H9 (cell line): ENCODE measurements at regions not wholly inside any gene's neighbourhood (a gene's known extent, or its start where the extent isn't known, plus 50 kb on each side); places are given as distances from the start of the nearest gene placed in this dataset.

ENCODE experiments used
- DNase-seq: peaks from one replicate; pipeline ENCODE4 v3.0.0-alpha.2; 2017
- H2AFZ ChIP-seq: one replicate; pipeline ENCODE4 v1.6.1; 2013; ENCODE audit warnings: mild to moderate bottlenecking, low read length, control low read depth, moderate library complexity
- H2AK5ac ChIP-seq: 2 replicates; pipeline ENCODE4 v1.6.1; 2013; ENCODE audit warnings: low read length, control low read depth, mixed read lengths; ENCODE audit not compliant: insufficient read length
- H2BK120ac ChIP-seq: one replicate; pipeline ENCODE4 v1.6.1; 2013; ENCODE audit warnings: low read depth, mild to moderate bottlenecking, low read length, control low read depth, inconsistent platforms; ENCODE audit not compliant: poor library complexity, severe bottlenecking
- H2BK12ac ChIP-seq: 2 replicates; pipeline ENCODE4 v1.6.1; 2013; ENCODE audit warnings: low read length, control low read depth, mixed read lengths, low read depth; ENCODE audit not compliant: insufficient read length
- H2BK15ac ChIP-seq: 2 replicates; pipeline ENCODE4 v1.6.1; 2013; ENCODE audit warnings: low read depth, low read length, control low read depth
- H2BK20ac ChIP-seq: one replicate; pipeline ENCODE4 v1.6.1; 2013; ENCODE audit warnings: low read depth, mild to moderate bottlenecking, low read length, control low read depth, inconsistent platforms; ENCODE audit not compliant: poor library complexity, severe bottlenecking
- H2BK5ac ChIP-seq: 2 replicates; pipeline ENCODE4 v1.6.1; 2013; ENCODE audit warnings: low read length, control low read depth, mixed read lengths; ENCODE audit not compliant: insufficient read length
- H3K14ac ChIP-seq: 2 replicates; pipeline ENCODE4 v1.6.1; 2013; ENCODE audit warnings: low read length, control low read depth; ENCODE audit not compliant: insufficient read depth
- H3K18ac ChIP-seq: 2 replicates; pipeline ENCODE4 v1.6.1; 2013; ENCODE audit warnings: low read depth, mild to moderate bottlenecking, mixed read lengths, low read length, control low read depth; ENCODE audit not compliant: insufficient read length
- H3K23ac ChIP-seq: 2 replicates; pipeline ENCODE4 v1.6.1; 2013; ENCODE audit warnings: low read length, control low read depth, mixed read lengths, low read depth; ENCODE audit not compliant: insufficient read length
- H3K23me2 ChIP-seq: 2 replicates; pipeline ENCODE4 v1.6.1; 2013; ENCODE audit warnings: low read depth, mild to moderate bottlenecking, mixed read lengths, low read length, control low read depth; ENCODE audit not compliant: insufficient read length, poor library complexity, severe bottlenecking
- H3K27ac ChIP-seq: 2 replicates; pipeline ENCODE4 v1.5.1; 2013; ENCODE audit warnings: low read length, control low read depth, mixed read lengths, low read depth; ENCODE audit not compliant: insufficient read length
- H3K27me3 ChIP-seq: 2 replicates; pipeline ENCODE4 v1.6.1; 2013; ENCODE audit warnings: low read length, control low read depth, inconsistent platforms; ENCODE audit not compliant: insufficient read depth
- H3K4ac ChIP-seq: 2 replicates; pipeline ENCODE4 v1.6.1; 2013; ENCODE audit warnings: low read depth, mild to moderate bottlenecking, control low read depth, inconsistent platforms, low read length, moderate library complexity
- H3K4me1 ChIP-seq: 2 replicates; pipeline ENCODE4 v1.6.1; 2013; ENCODE audit warnings: low read length, control low read depth, inconsistent platforms; ENCODE audit not compliant: insufficient read depth
- H3K4me2 ChIP-seq: 2 replicates; pipeline ENCODE4 v1.6.1; 2013; ENCODE audit warnings: low read length, control low read depth, mixed read lengths; ENCODE audit not compliant: insufficient read length, insufficient read depth
- H3K56ac ChIP-seq: 2 replicates; pipeline ENCODE4 v1.6.1; 2013; ENCODE audit warnings: low read depth, mild to moderate bottlenecking, mixed read lengths, low read length, control low read depth; ENCODE audit not compliant: insufficient read length
- H3K79me1 ChIP-seq: 2 replicates; pipeline ENCODE4 v1.6.1; 2013; ENCODE audit warnings: low read depth, mild to moderate bottlenecking, moderate library complexity, low read length, control low read depth, inconsistent platforms; ENCODE audit not compliant: insufficient read depth, poor library complexity, severe bottlenecking
- H3K79me2 ChIP-seq: 2 replicates; pipeline ENCODE4 v1.6.1; 2013; ENCODE audit warnings: low read length, control low read depth, inconsistent platforms; ENCODE audit not compliant: insufficient read depth
- H3K9ac ChIP-seq: 2 replicates; pipeline ENCODE4 v1.6.1; 2013; ENCODE audit warnings: low read length, control low read depth, mixed read lengths; ENCODE audit not compliant: insufficient read length; ENCODE audit errors: extremely low read depth
- H3K9me3 ChIP-seq: one replicate; pipeline ENCODE4 v1.6.1; 2013; ENCODE audit warnings: low read depth, low read length, inconsistent platforms; ENCODE audit not compliant: control insufficient read depth
- H3T11ph ChIP-seq: one replicate; pipeline ENCODE4 v1.6.1; 2013; ENCODE audit warnings: mild to moderate bottlenecking, low read length, control low read depth, inconsistent platforms
- H4K20me1 ChIP-seq: one replicate; pipeline ENCODE4 v1.6.1; 2013; ENCODE audit not compliant: control insufficient read depth, insufficient read length, insufficient read depth
- H4K5ac ChIP-seq: 2 replicates; pipeline ENCODE4 v1.6.1; 2013; ENCODE audit warnings: low read depth, mild to moderate bottlenecking, mixed read lengths, low read length, control low read depth; ENCODE audit not compliant: insufficient read length
- H4K8ac ChIP-seq: replicated peaks from 2 replicates; pipeline ENCODE4 v1.6.1; 2013; ENCODE audit warnings: low read length, control low read depth, mixed read lengths, low read depth; ENCODE audit not compliant: insufficient read length
- H4K91ac ChIP-seq: 2 replicates; pipeline ENCODE4 v1.6.1; 2013; ENCODE audit warnings: low read depth, mild to moderate bottlenecking, moderate library complexity, mixed read lengths, low read length, control low read depth; ENCODE audit not compliant: insufficient read length
- H3K27ac Mint-ChIP-seq, 3 experiments: 2 replicates in 2 of 3; 3 replicates in 1 of 3; pipeline ENCODE4 v1.8.0; 2020 to 2021; ENCODE audit warnings: mixed read lengths in 3 of 3, mild to moderate bottlenecking in 1 of 3, moderate library complexity in 1 of 3
- H3K27me3 Mint-ChIP-seq: 2 replicates; pipeline ENCODE4 v1.8.0; 2021; ENCODE audit warnings: low read depth, mild to moderate bottlenecking, moderate library complexity, mixed read lengths
- H3K36me3 Mint-ChIP-seq, 3 experiments: 2 replicates in 2 of 3; 3 replicates in 1 of 3; pipeline ENCODE4 v1.8.0; 2020 to 2021; ENCODE audit warnings: low read depth in 3 of 3, mixed read lengths in 3 of 3; ENCODE audit not compliant: insufficient read depth in 1 of 3
- H3K4me1 Mint-ChIP-seq, 2 experiments: 2 replicates each; pipeline ENCODE4 v1.8.0; 2020; ENCODE audit warnings: mixed read lengths in 2 of 2
- H3K4me3 Mint-ChIP-seq, 2 experiments: 2 replicates in 1 of 2; 3 replicates in 1 of 2; pipeline ENCODE4 v1.8.0; 2020 to 2021; ENCODE audit warnings: mild to moderate bottlenecking in 2 of 2, mixed read lengths in 2 of 2, moderate library complexity in 1 of 2
- H3K9me3 Mint-ChIP-seq, 2 experiments: 2 replicates in 1 of 2; 3 replicates in 1 of 2; pipeline ENCODE4 v1.8.0; 2020; ENCODE audit warnings: mild to moderate bottlenecking in 2 of 2, mixed read lengths in 2 of 2, moderate library complexity in 1 of 2
- CTCF ChIP-seq: fragments of 200-600 bp; sonication (generic); conservative IDR thresholded peaks from 3 replicates; pipeline ENCODE4 v1.8.0; 2021; ENCODE audit warnings: antibody characterized with exemption, mild to moderate bottlenecking
- WGBS: extraction: QIAGEN DNeasy Blood & Tissue Kit; methylation state at CpG from one replicate; pipeline ENCODE4 v1.1.7; 2013; ENCODE audit warnings: missing lambda C conversion rate, low lambda C conversion rate, mixed read lengths; ENCODE audit not compliant: insufficient read length; ENCODE audit errors: extremely low coverage; 5-methylcytosine and 5-hydroxymethylcytosine counted together

- H3K23me2 ChIP-seq: no peaks in the 10 kb centered on the region
- no peak overlapping the region for H3K23ac ChIP-seq
- WGBS: no CpG with 5 or more reads among the region's 5 CpGs
- Mint-ChIP-seq H3K4me1 (peaks cover 30 to 39% of the 10 kb centered on the region in 2 experiments), H3K27ac (peak overlapping the region in 1 of 3 experiments; percentile 70; a peak in 2 of 7 replicates), H3K36me3 (peaks cover 0 to 5% (median 0%) of the 10 kb centered on the region in 3 experiments; a peak in 2 of 7 replicates), H3K27me3 (peaks cover 6% of the 10 kb centered on the region), H3K9me3 (peaks cover 3 to 6% of the 10 kb centered on the region in 2 experiments; a peak in 3 of 5 replicates), H3K4me3 (no peak overlapping the region)
- no peak overlapping the region for H3K4me2 ChIP-seq
- no peak overlapping the region for H3K9ac ChIP-seq
- no peak overlapping the region for H2AFZ ChIP-seq
- no peak overlapping the region for H3K4ac ChIP-seq
- no peak overlapping the region for H4K91ac ChIP-seq
- H4K20me1 ChIP-seq: no peaks in the 10 kb centered on the region
- no peak overlapping the region for H2BK20ac ChIP-seq
- TF ChIP-seq CTCF: no peak
- DNase-seq: no peak
- H3K27me3 ChIP-seq: no peaks in the 10 kb centered on the region
- no peaks in the 10 kb centered on the region for H3K79me1 ChIP-seq
- no peak overlapping the region for H2AK5ac ChIP-seq
- no peak overlapping the region for H2BK5ac ChIP-seq
- no peak overlapping the region for H3K56ac ChIP-seq
- H3K79me2 ChIP-seq: no peaks in the 10 kb centered on the region
- H2BK15ac ChIP-seq: no peak overlapping the region
- no peak overlapping the region for H2BK120ac ChIP-seq
- H4K8ac ChIP-seq: no peak overlapping the region
- H3K18ac ChIP-seq: no peak overlapping the region
- no peak overlapping the region for H3K14ac ChIP-seq
- H3K27ac ChIP-seq: no peak overlapping the region
- no peaks in the 10 kb centered on the region for H3K9me3 ChIP-seq
- H3T11ph ChIP-seq: no peak overlapping the region
- peaks cover 2% of the 10 kb centered on the region; the same call in 1 of the 2 replicates for H3K4me1 ChIP-seq
- H2BK12ac ChIP-seq: no peak overlapping the region
- no peak overlapping the region for H4K5ac ChIP-seq
Measured at GRCh38 chr2:166610913-166611305, 116.9 kb upstream of the SCN7A start.
